ENCODE measurements at regions not wholly inside any gene's neighbourhood (a gene's known extent, or its start where the extent isn't known, plus 50 kb on each side); places are given as distances from the start of the nearest gene placed in this dataset.

GRCh38 chr3:72297481-72297880 is 512.5 kb upstream of the PROK2 start:
- TF ChIP-seq CTCF (IDR thresholded peaks at IDR 0.05) (no peak), TCF12 (IDR thresholded peaks at IDR 0.05) (no peak), ELF1 (IDR thresholded peaks at IDR 0.05) (no peak)
